ENCODE measurements at regions not wholly inside any gene's neighbourhood (a gene's known extent, or its start where the extent isn't known, plus 50 kb on each side); places are given as distances from the start of the nearest gene placed in this dataset.

DNA sequence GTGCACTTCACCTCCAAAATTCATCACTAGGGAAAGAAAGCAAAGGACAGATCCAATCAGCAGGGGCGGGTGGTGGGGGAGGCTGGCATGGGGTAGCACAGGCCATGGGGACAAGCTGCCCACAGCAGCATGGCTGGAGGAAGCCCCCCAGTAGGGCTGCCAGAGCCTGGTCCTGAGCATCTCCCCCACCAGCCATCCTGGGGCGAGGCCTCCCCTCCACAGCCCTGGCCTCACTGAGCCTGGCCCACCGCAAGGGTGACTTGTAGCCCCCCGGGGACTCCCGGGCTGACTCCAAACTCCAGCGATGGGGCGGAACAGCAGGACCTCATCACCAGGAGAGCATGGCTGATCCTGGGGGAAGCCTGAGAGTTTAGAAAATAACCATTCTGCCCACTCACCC is 92.4 kb upstream of the TCERG1L start:
- H3K4me1 Mint-ChIP-seq: peaks cover 23% of the 10 kb centered on the region
- TF ChIP-seq, protein P1, sequence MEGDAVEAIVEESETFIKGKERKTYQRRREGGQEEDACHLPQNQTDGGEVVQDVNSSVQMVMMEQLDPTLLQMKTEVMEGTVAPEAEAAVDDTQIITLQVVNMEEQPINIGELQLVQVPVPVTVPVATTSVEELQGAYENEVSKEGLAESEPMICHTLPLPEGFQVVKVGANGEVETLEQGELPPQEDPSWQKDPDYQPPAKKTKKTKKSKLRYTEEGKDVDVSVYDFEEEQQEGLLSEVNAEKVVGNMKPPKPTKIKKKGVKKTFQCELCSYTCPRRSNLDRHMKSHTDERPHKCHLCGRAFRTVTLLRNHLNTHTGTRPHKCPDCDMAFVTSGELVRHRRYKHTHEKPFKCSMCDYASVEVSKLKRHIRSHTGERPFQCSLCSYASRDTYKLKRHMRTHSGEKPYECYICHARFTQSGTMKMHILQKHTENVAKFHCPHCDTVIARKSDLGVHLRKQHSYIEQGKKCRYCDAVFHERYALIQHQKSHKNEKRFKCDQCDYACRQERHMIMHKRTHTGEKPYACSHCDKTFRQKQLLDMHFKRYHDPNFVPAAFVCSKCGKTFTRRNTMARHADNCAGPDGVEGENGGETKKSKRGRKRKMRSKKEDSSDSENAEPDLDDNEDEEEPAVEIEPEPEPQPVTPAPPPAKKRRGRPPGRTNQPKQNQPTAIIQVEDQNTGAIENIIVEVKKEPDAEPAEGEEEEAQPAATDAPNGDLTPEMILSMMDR (conservative IDR thresholded peaks at IDR 0.05): no peak
- no peaks in the 10 kb centered on the region for H3K36me3 Mint-ChIP-seq (ENCODE audit: low read depth)
- no peaks in the 10 kb centered on the region for H3K9me3 Mint-ChIP-seq
- no peak overlapping the region for H3K4me3 Mint-ChIP-seq
- H3K27me3 Mint-ChIP-seq (ENCODE audit: low read depth): peaks cover 12% of the 10 kb centered on the region
- H3K27ac Mint-ChIP-seq (ENCODE audit: unreplicated experiment): no peak overlapping the region
- no peak for DNase-seq (ENCODE audit: low read depth, low spot score)

DNA sequence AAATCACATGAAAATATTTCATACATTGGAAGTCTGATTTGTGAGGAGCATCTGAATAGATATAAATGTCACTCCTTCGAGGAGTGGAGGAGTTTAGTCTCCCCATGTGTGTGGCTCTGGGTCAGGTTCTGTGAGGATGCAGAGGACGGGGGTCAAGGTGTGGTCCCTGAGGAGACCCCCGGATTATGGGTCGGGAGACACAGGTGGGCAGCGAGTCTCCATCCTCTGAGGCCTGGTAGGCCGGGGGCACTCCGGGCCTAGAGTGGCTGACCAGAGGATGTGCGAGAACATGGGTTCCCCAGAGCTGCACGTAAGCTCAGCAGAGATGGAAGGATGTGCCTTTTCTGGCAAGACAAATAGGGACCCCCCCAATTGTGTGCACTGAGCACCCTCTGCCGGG is 93.4 kb upstream of the TCERG1L start:
- Mint-ChIP-seq H3K36me3 (ENCODE audit: low read depth) (no peaks in the 10 kb centered on the region), H3K9me3 (no peaks in the 10 kb centered on the region), H3K4me3 (no peak overlapping the region), H3K27ac (ENCODE audit: unreplicated experiment) (no peak overlapping the region), H3K4me1 (peaks cover 23% of the 10 kb centered on the region), H3K27me3 (ENCODE audit: low read depth) (peaks cover 12% of the 10 kb centered on the region)
- DNase-seq (ENCODE audit: low read depth, low spot score): no peak
- TF ChIP-seq, protein P1 (conservative IDR thresholded peaks at IDR 0.05): no peak

DNA sequence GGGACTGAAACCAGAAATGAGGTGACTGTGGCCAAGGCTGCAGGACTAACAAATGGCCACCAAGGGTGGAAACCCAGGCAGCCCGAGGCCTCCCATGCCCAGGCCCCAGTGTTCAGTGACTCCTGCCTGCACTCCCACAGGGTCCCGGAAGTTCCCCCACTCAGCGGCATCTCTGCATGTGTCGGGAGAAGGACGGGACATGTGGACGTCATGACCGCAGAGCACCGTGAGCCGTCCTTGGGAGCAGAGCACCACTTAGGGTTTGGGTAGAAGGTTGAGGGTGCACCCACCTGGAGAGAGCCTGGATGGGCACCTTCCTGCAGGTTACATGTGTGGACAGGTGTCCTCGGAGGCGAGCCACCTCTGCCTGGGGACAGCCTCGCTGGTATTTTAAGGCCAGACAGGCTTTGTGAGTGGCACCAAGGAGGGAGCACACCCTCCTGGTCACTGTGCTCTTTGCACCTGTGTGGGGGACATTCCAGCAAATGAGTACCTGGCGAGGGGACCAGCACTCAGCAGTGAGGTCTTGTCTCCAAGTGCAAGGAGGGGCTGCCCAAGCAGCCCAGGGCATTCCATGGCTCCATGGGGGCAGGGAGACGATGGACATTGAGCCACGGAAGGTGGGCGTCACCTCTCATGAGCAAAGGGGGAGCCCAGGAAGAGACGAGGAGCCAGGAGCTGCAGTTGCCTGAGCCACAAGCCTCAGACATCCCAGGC is 95.3 kb upstream of the TCERG1L start:
- TF ChIP-seq, protein P1 (conservative IDR thresholded peaks at IDR 0.05): no peak
- H3K36me3 Mint-ChIP-seq (ENCODE audit: low read depth): no peaks in the 10 kb centered on the region
- DNase-seq (ENCODE audit: low read depth, low spot score): no peak
- no peaks in the 10 kb centered on the region for H3K9me3 Mint-ChIP-seq
- H3K27ac Mint-ChIP-seq (ENCODE audit: unreplicated experiment): no peak overlapping the region
- no peak overlapping the region for H3K4me3 Mint-ChIP-seq
- H3K4me1 Mint-ChIP-seq: peaks cover 14% of the 10 kb centered on the region
- peaks cover 9% of the 10 kb centered on the region for H3K27me3 Mint-ChIP-seq (ENCODE audit: low read depth)

DNA sequence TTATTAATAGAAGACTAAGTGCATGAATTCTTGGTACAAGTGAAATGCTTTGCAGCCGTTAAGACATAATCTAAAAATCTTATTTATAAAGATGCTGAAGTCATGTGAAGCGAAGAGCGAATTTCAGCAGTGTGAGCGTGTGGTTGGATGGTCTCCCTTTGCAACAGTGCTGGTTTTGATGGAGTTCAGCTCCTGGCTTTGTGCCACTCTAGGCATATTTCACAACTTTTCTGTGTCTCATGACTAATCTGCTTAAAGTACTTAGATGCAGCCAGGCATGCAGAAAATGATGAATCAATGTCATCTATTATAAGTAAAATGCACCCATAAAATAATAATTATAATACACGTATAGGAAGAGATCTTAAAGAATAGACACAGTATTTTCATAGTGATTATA is 107.2 kb upstream of the TCERG1L start:
- Mint-ChIP-seq H3K27ac (ENCODE audit: unreplicated experiment) (no peak overlapping the region), H3K9me3 (peaks cover 4% of the 10 kb centered on the region), H3K4me3 (no peak overlapping the region), H3K27me3 (ENCODE audit: low read depth) (peaks cover 12% of the 10 kb centered on the region), H3K4me1 (no peaks in the 10 kb centered on the region), H3K36me3 (ENCODE audit: low read depth) (no peaks in the 10 kb centered on the region)
- TF ChIP-seq, protein P1 (conservative IDR thresholded peaks at IDR 0.05): no peak
- DNase-seq (ENCODE audit: low read depth, low spot score): no peak

DNA sequence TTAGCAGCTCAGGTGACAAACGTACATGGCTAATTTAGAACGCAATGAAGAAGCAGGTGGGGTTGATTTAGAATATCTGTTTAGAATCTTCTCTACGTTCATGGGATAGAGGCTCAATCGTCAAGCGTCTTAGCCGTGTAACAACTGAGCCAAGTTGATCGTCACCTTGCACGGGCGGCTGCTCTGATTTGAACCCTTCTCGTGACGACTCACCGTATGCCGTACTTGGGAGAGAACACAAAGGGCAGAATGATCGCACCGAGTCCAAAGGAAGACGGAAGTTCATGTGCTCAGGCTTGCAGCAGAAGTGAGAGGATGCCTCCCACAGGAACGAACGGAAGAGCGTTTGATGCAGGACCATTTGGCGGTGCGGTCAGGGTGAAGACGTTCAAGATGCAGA is 108.3 kb upstream of the TCERG1L start:
- H3K27ac Mint-ChIP-seq (ENCODE audit: unreplicated experiment): peak overlapping the region; percentile 2
- H3K4me1 Mint-ChIP-seq: no peaks in the 10 kb centered on the region
- DNase-seq (ENCODE audit: low read depth, low spot score): no peak
- no peak overlapping the region for H3K4me3 Mint-ChIP-seq
- peaks cover 10% of the 10 kb centered on the region for H3K27me3 Mint-ChIP-seq (ENCODE audit: low read depth)
- H3K36me3 Mint-ChIP-seq (ENCODE audit: low read depth): no peaks in the 10 kb centered on the region
- peaks cover 4% of the 10 kb centered on the region for H3K9me3 Mint-ChIP-seq
- TF ChIP-seq, protein P1 (conservative IDR thresholded peaks at IDR 0.05): no peak

All from neural crest cell (in vitro differentiated cells).